Ascending aorta (tissue), 2 donors: ENCODE measurements at regions not wholly inside any gene's neighbourhood (a gene's known extent, or its start where the extent isn't known, plus 50 kb on each side); places are given as distances from the start of the nearest gene placed in this dataset.

Experiments
- DNase-seq, 2 donors: peaks; one replicate each; pipeline ENCODE4 v3.0.0-alpha.2; 2019; ENCODE audit warnings: low spot score in 2 of 2
- H3K27ac ChIP-seq, 2 donors: fragments of 200-600 bp; sonication (generic); one replicate each; pipeline ENCODE4 v1.5.1; 2016 to 2017; ENCODE audit warnings: mild to moderate bottlenecking in 1 of 2
- H3K27me3 ChIP-seq: fragments of 200-600 bp; sonication (generic); one replicate; pipeline ENCODE4 v1.5.1; 2017
- H3K36me3 ChIP-seq, 2 donors: fragments of 200-600 bp; sonication (generic); one replicate each; pipeline ENCODE4 v1.5.1; 2016
- H3K4me1 ChIP-seq, 2 donors: fragments of 200-600 bp; sonication (generic); one replicate each; pipeline ENCODE4 v1.5.1; 2016 to 2017; ENCODE audit warnings: mild to moderate bottlenecking in 1 of 2
- H3K4me3 ChIP-seq, 2 donors: fragments of 200-600 bp; sonication (generic); one replicate each; pipeline ENCODE4 v1.5.1; 2016 to 2017; ENCODE audit warnings: mild to moderate bottlenecking in 1 of 2
- H3K9me3 ChIP-seq, 2 donors: fragments of 200-600 bp; sonication (generic); one replicate each; pipeline ENCODE4 v1.5.1; 2016
- intact Hi-C: fragments of 100-400 bp; cut with DNase I; formaldehyde crosslinking; loops from one replicate; pipeline ENCODE4 v1.15.1; 2023
- TF ChIP-seq, protein P1 (sequence below), 3 experiments: fragments of 200-600 bp in 2 of 3; fragments of 450-650 bp in 1 of 3; sonication (generic) in 2 of 3; IDR thresholded peaks; one replicate each; pipeline ENCODE4 v1.5.1; 2016 to 2019; ENCODE audit warnings: antibody characterized with exemption in 3 of 3, mild to moderate bottlenecking in 1 of 3, moderate library complexity in 1 of 3

DNA sequence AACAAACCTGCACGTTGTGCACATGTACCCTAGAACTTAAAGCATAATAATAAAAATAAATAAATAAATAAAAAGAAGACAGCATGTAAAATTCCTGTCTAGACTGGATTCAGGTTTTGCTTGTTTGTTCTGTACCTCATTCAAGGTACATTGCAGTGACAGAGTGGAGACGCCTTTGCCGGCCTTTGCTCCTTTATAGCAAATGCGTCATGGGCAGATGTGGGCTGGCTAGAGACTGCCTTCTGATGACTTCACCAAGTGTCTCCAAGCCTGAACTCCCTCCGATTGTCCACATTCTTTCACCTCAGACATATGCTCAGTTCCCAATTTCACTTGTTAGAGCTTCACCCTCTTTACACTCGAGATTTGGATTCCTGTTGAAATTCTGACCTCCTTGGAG is 147.8 kb upstream of the ARHGAP20 start:
- DNase-seq = no peak
- TF ChIP-seq, protein P1, sequence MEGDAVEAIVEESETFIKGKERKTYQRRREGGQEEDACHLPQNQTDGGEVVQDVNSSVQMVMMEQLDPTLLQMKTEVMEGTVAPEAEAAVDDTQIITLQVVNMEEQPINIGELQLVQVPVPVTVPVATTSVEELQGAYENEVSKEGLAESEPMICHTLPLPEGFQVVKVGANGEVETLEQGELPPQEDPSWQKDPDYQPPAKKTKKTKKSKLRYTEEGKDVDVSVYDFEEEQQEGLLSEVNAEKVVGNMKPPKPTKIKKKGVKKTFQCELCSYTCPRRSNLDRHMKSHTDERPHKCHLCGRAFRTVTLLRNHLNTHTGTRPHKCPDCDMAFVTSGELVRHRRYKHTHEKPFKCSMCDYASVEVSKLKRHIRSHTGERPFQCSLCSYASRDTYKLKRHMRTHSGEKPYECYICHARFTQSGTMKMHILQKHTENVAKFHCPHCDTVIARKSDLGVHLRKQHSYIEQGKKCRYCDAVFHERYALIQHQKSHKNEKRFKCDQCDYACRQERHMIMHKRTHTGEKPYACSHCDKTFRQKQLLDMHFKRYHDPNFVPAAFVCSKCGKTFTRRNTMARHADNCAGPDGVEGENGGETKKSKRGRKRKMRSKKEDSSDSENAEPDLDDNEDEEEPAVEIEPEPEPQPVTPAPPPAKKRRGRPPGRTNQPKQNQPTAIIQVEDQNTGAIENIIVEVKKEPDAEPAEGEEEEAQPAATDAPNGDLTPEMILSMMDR (IDR thresholded peaks at IDR 0.05) = no peak
- Histone ChIP-seq H3K9me3 (no peaks in the 10 kb centered on the region), H3K27ac (no peak overlapping the region), H3K4me1 (no peaks in the 10 kb centered on the region), H3K27me3 (no peaks in the 10 kb centered on the region), H3K36me3 (no peaks in the 10 kb centered on the region), H3K4me3 (no peak overlapping the region)
- intact Hi-C loops = no loop called here

GRCh38 chr11:110859240-110859840 is 147.1 kb upstream of the ARHGAP20 start:
- H3K36me3 ChIP-seq = no peaks in the 10 kb centered on the region
- H3K4me3 ChIP-seq = no peak overlapping the region
- H3K4me1 ChIP-seq = no peaks in the 10 kb centered on the region
- no peak for DNase-seq
- TF ChIP-seq, protein P1 (IDR thresholded peaks at IDR 0.05) = no peak
- H3K27ac ChIP-seq = no peak overlapping the region
- no peaks in the 10 kb centered on the region for H3K9me3 ChIP-seq
- intact Hi-C loops = no loop called here
- H3K27me3 ChIP-seq = no peaks in the 10 kb centered on the region

DNA sequence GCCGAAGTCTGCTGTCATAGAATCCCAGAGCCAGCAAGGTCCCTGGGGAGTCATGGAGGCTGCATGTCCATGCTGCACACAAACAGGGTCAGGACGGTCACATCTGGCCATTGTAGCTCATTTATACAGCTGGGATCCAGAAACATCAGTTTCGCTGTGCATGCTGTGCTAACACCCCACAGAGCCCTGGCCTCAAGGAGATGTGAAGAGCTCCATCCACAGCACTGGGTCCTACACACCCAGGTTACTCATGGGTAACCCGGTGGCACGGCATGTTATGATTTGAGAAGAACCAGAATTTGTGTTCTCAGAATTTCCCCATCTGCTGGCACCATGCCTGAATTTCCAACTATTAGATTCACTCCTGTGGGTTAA is 146.3 kb upstream of the ARHGAP20 start:
- Histone ChIP-seq H3K4me3 (no peak overlapping the region), H3K4me1 (no peaks in the 10 kb centered on the region), H3K27ac (no peak overlapping the region), H3K9me3 (no peaks in the 10 kb centered on the region), H3K27me3 (no peaks in the 10 kb centered on the region), H3K36me3 (no peaks in the 10 kb centered on the region)
- TF ChIP-seq, protein P1 (IDR thresholded peaks at IDR 0.05) = no peak
- intact Hi-C loops = no loop called here
- no peak for DNase-seq

DNA sequence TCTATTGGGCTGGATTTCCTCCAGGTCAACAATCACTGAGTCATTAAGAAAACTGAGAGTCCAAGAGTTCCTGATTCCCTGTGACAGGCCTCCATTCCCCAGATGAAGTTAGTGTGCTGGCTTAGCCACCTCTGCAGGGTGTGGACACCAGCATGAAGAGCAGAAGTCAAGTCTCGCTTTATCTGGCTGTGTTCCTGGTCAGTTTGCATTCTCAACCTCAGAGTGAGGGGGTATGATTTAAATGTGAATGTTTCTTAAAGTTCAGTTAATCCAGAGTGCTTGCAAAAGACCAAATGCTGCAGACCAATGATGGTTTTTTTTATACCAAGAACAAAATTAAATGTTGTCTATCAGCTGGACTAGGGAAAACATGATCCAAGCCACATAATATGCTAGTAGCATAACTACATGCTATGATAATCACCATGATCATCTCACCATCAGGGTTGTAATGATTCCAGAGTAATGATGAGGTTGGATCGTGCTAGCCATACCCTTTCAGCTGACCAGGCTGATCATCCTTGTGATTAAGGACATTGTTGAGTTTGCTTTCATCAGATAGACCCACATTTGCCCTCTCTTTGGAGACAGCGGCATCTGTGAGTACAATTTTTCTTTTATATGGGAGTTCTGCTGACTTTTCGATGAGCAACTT is 145.8 kb upstream of the ARHGAP20 start:
- intact Hi-C loops = no loop called here
- TF ChIP-seq, protein P1 (IDR thresholded peaks at IDR 0.05) = no peak
- H3K4me1 ChIP-seq = no peaks in the 10 kb centered on the region
- no peaks in the 10 kb centered on the region for H3K36me3 ChIP-seq
- no peak overlapping the region for H3K4me3 ChIP-seq
- H3K9me3 ChIP-seq = no peaks in the 10 kb centered on the region
- no peak for DNase-seq
- H3K27ac ChIP-seq = no peak overlapping the region
- no peaks in the 10 kb centered on the region for H3K27me3 ChIP-seq

DNA sequence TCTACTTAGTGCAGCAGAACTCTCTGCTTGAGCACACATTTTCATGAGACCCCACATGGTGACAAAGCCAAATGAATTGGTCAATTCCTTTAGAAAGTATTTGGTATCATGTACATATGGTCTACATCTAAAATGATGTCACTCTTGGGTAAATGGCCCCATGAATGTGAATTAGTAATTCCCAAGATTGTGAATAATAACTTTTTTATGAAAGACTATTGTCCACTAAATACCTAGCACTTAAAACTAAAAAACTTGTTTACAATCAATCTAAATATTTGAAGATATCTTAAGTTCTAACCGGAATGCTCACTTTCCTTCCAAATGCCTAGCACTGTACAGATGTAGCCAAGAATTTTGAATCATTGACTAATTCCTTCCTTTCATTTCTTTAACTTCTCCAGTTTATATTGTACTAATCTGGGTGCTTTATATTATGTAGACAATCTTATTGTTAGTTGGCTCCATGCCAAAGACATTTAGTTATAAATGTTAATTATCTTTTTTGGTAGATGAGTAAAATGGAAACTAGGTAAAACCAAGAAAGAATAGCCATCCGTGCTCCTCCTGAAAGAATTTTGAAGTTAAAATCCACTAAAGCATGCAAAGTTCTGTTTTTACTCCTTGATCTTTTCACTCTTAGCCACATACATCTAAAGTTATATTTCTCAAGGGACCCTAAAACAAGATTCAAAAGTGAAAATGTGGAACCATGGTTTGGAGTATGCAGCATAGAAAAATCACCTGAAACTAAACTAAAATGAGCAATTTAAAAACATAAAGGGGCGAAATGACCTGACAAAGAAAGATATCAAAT is 145.0 kb upstream of the ARHGAP20 start:
- Histone ChIP-seq H3K27ac (no peak overlapping the region), H3K4me3 (no peak overlapping the region), H3K9me3 (no peaks in the 10 kb centered on the region), H3K27me3 (no peaks in the 10 kb centered on the region), H3K36me3 (no peaks in the 10 kb centered on the region), H3K4me1 (no peaks in the 10 kb centered on the region)
- intact Hi-C loops = no loop called here
- TF ChIP-seq, protein P1 (IDR thresholded peaks at IDR 0.05) = no peak
- no peak for DNase-seq
